Femur (tissue), 1 donor: ENCODE measurements at regions not wholly inside any gene's neighbourhood (a gene's known extent, or its start where the extent isn't known, plus 50 kb on each side); places are given as distances from the start of the nearest gene placed in this dataset.
"Not testable (repeated sequence)": the region's sequence is repeated elsewhere in the genome, so short reads cannot be mapped to it uniquely, and the experiment has no call there.

Experiments
- DNase-seq: peaks from one replicate; pipeline ENCODE4 v3.0.0-alpha.2; 2017

GRCh38 chr6:103872678-103873077 lies 987.0 kb downstream of the HACE1 start:
- no peak for DNase-seq

- no peak for DNase-seq
These were observed 987.5 kb downstream of the HACE1 start for GRCh38 chr6:103872233-103872632.

- no peak for DNase-seq
These were observed 988.7 kb downstream of the HACE1 start for GRCh38 chr6:103870970-103871369.

- DNase-seq: no peak
These were observed 997.4 kb downstream of the HACE1 start for GRCh38 chr6:103862297-103862696.

- no peak for DNase-seq
These were observed 1001.7 kb downstream of the HACE1 start for GRCh38 chr6:103858003-103858402.

- DNase-seq: no peak
These were observed 1004.0 kb downstream of the HACE1 start for GRCh38 chr6:103855750-103856149.

- DNase-seq: no peak
These were observed 1005.7 kb downstream of the HACE1 start for GRCh38 chr6:103854059-103854458.

GRCh38 chr6:103838457-103838856 lies 1021.3 kb downstream of the HACE1 start:
- DNase-seq: no peak

GRCh38 chr6:103826209-103826608 lies 1033.5 kb downstream of the HACE1 start:
- DNase-seq: no peak

- no peak for DNase-seq
These were observed 1039.6 kb downstream of the HACE1 start for GRCh38 chr6:103820148-103820547.

- DNase-seq: no peak
These were observed 1040.2 kb downstream of the HACE1 start for GRCh38 chr6:103819509-103819908.

- DNase-seq: no peak
These were observed 1046.7 kb downstream of the HACE1 start for GRCh38 chr6:103812970-103813369.

- DNase-seq: not testable (repeated sequence)
These were observed 1057.7 kb downstream of the HACE1 start for GRCh38 chr6:103801901-103802479.

GRCh38 chr6:103799971-103800670 lies 1059.6 kb downstream of the HACE1 start:
- DNase-seq: no peak

GRCh38 chr6:103798166-103798565 lies 1061.6 kb downstream of the HACE1 start:
- no peak for DNase-seq

- DNase-seq: no peak
These were observed 1062.0 kb downstream of the HACE1 start for GRCh38 chr6:103797738-103798137.

GRCh38 chr6:103791458-103791857 lies 1068.3 kb downstream of the HACE1 start:
- DNase-seq: no peak

- no peak for DNase-seq
These were observed 1075.6 kb downstream of the HACE1 start for GRCh38 chr6:103784117-103784516.

GRCh38 chr6:103783329-103783728 lies 1076.4 kb downstream of the HACE1 start:
- DNase-seq: no peak

GRCh38 chr6:103769431-103769830 lies 1090.3 kb downstream of the HACE1 start:
- no peak for DNase-seq

GRCh38 chr6:103750603-103751002 lies 1109.1 kb downstream of the HACE1 start:
- DNase-seq: no peak

GRCh38 chr6:103734016-103734415 lies 1125.7 kb downstream of the HACE1 start:
- DNase-seq: no peak

- no peak for DNase-seq
These were observed 1130.1 kb downstream of the HACE1 start for GRCh38 chr6:103729658-103730057.

GRCh38 chr6:103723438-103724322 lies 1136.0 kb downstream of the HACE1 start:
- no peak for DNase-seq
